Mucosa of rectum (tissue), 2 donors: ENCODE measurements at regions not wholly inside any gene's neighbourhood (a gene's known extent, or its start where the extent isn't known, plus 50 kb on each side); places are given as distances from the start of the nearest gene placed in this dataset.

Source experiments
- H3K27ac ChIP-seq, 2 donors: one replicate each; pipeline ENCODE4 v1.7.0; 2013; ENCODE audit warnings: inconsistent platforms in 2 of 2, low read depth in 2 of 2, low read length in 2 of 2
- H3K27me3 ChIP-seq, 2 donors: one replicate each; pipeline ENCODE4 v1.7.0; 2013; ENCODE audit warnings: low read length in 2 of 2; ENCODE audit not compliant: control insufficient read depth in 2 of 2, insufficient read depth in 2 of 2
- H3K36me3 ChIP-seq, 2 donors: one replicate each; pipeline ENCODE4 v1.7.0; 2013; ENCODE audit warnings: low read length in 2 of 2; ENCODE audit not compliant: control insufficient read depth in 2 of 2, insufficient read depth in 2 of 2
- H3K4me1 ChIP-seq, 2 donors: one replicate each; pipeline ENCODE4 v1.7.0; 2013; ENCODE audit warnings: low read length in 2 of 2, mild to moderate bottlenecking in 1 of 2; ENCODE audit not compliant: control insufficient read depth in 2 of 2, insufficient read depth in 2 of 2
- H3K4me3 ChIP-seq, 2 donors: one replicate each; pipeline ENCODE4 v1.7.0; 2013; ENCODE audit warnings: low read length in 2 of 2
- H3K9ac ChIP-seq, 2 donors: one replicate each; pipeline ENCODE4 v1.7.0; 2013; ENCODE audit warnings: low read length in 2 of 2, low read depth in 1 of 2, mild to moderate bottlenecking in 1 of 2
- H3K9me3 ChIP-seq, 2 donors: one replicate each; pipeline ENCODE4 v1.7.0; 2013; ENCODE audit warnings: low read length in 2 of 2; ENCODE audit not compliant: control insufficient read depth in 2 of 2
- donor health status: healthy.
- donor health status: Normal muscosa, but diverticular disease.

GRCh38 chr11:29131055-29131454 is 885.8 kb downstream of the KCNA4 start:
- H3K27ac ChIP-seq = no peak overlapping the region
- no peaks in the 10 kb centered on the region for H3K4me1 ChIP-seq
- H3K27me3 ChIP-seq = no peaks in the 10 kb centered on the region
- H3K9me3 ChIP-seq = no peaks in the 10 kb centered on the region
- H3K9ac ChIP-seq = no peak overlapping the region
- no peak overlapping the region for H3K4me3 ChIP-seq
- no peaks in the 10 kb centered on the region for H3K36me3 ChIP-seq

DNA sequence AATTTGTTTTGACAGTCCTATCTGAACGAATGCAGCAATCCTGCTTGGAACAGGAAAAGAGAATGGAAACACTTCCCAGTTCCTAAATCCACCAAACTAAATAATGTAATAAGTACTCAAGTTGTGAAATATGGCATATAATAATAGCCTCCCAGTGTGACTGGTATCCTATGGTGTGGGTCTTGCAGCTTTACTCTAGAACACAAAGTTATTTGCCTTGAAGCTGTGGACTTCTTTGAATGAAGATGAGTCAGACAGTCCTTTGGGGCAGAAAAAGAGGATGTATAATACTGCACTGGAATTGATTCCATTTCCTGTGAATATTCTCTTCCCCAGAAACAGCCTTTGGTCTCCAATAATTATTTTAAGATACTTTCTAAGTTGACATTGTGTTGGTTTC is 887.0 kb downstream of the KCNA4 start:
- no peak overlapping the region for H3K4me3 ChIP-seq
- no peaks in the 10 kb centered on the region for H3K4me1 ChIP-seq
- H3K27me3 ChIP-seq = no peaks in the 10 kb centered on the region
- H3K27ac ChIP-seq = no peak overlapping the region
- H3K9me3 ChIP-seq = no peaks in the 10 kb centered on the region
- no peak overlapping the region for H3K9ac ChIP-seq
- no peaks in the 10 kb centered on the region for H3K36me3 ChIP-seq

- Histone ChIP-seq H3K4me1 (no peaks in the 10 kb centered on the region), H3K4me3 (no peak overlapping the region), H3K9me3 (no peaks in the 10 kb centered on the region), H3K27ac (no peak overlapping the region), H3K9ac (no peak overlapping the region), H3K36me3 (no peaks in the 10 kb centered on the region), H3K27me3 (no peaks in the 10 kb centered on the region)
Measured at GRCh38 chr11:29127461-29127860, 889.4 kb downstream of the KCNA4 start.

- H3K4me3 ChIP-seq = no peak overlapping the region
- H3K27me3 ChIP-seq = no peaks in the 10 kb centered on the region
- H3K27ac ChIP-seq = no peak overlapping the region
- no peaks in the 10 kb centered on the region for H3K36me3 ChIP-seq
- no peaks in the 10 kb centered on the region for H3K9me3 ChIP-seq
- H3K4me1 ChIP-seq = no peaks in the 10 kb centered on the region
- H3K9ac ChIP-seq = no peak overlapping the region
Measured at GRCh38 chr11:29125606-29126005, 891.2 kb downstream of the KCNA4 start.

DNA sequence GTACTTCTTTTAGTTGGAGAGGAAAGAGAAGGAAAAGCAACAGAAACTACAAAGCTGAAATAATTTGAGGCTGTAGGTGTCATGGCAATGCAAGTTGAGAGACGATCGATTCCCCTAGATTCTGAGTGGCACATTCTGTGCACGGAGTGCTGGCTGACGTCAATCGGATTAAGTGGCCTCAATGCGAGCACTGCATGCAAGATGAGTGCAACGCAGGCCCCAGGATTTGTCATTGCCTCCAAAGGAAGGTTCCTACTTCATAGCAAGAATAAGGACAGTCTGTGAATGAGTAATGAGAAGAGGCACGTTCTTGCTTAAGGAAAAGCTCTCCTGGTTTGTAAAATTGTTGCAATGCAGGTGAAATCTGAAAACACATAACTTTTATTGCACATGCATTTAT is 892.4 kb downstream of the KCNA4 start:
- Histone ChIP-seq H3K4me1 (peaks cover 5 to 6% of the 10 kb centered on the region in 2 donors), H3K27me3 (no peaks in the 10 kb centered on the region), H3K9me3 (no peaks in the 10 kb centered on the region), H3K36me3 (no peaks in the 10 kb centered on the region), H3K4me3 (no peak overlapping the region), H3K9ac (no peak overlapping the region), H3K27ac (no peak overlapping the region)

DNA sequence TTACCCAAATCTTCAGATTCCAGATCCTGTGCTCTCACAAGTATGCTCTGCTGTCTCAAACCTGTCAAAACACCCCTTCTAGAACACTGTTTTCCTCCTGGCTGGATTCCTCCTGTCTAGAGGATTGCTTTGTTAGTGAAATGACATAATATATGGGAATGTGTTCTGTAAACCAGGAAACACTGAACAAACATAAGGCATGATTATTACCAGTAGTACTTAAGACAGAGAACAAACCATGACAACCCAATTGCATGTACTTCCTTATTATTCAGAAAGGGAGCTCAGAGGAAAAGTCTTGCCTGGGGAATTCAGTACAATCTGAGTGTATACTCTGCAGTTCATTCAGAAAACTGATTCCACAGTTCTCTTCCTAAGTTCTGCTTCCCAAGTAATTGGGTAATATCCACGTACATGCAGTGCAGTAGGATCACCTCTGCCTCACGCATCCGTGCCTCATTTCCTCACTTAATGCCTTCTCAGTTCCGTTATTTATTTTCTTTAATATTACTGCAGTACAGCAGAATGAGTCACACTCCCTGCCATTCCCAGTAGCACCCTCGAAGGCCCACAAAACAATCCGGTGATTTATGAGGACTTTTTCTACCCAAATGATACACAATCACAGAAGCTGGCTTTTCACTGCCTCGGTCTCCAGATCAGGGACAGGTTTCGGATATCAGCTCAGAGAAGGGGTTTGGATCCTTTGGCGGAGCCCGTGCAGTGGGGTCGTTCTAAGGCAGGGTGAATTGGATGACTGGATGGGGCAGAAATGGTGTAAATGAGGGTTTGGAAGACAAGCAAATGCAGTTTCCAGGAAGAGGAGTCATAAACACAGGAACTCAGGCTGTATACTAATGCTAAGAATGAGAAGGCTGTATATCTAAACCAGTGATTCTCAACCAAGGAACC is 896.9 kb downstream of the KCNA4 start:
- H3K4me3 ChIP-seq = peak overlapping the region; percentile 40 to 45
- H3K9ac ChIP-seq = no peak overlapping the region
- no peaks in the 10 kb centered on the region for H3K9me3 ChIP-seq
- H3K4me1 ChIP-seq = peaks cover 5 to 6% of the 10 kb centered on the region in 2 donors
- no peaks in the 10 kb centered on the region for H3K36me3 ChIP-seq
- H3K27me3 ChIP-seq = no peaks in the 10 kb centered on the region
- H3K27ac ChIP-seq = peak overlapping the region in 1 of 2 donors; percentile 44

DNA sequence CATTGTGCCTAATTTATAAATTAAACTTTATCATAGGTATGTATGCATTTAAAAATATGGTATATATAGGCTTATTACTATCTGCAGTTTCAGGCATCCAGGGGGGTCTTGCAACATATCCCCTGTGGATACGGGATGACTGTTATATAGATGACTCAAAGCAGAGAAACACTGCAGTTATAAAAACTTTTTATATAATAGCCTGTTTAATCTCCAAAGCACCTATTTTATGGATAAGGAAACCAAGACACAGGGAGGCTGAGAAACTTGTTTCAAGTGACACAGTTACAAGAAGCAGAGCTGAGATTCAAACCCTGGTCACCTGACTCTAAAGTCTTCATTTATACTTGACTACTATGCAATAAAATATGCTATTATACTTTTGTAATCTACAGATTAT is 897.7 kb downstream of the KCNA4 start:
- Histone ChIP-seq H3K27ac (no peak overlapping the region), H3K4me3 (no peak overlapping the region), H3K27me3 (no peaks in the 10 kb centered on the region), H3K9me3 (no peaks in the 10 kb centered on the region), H3K4me1 (peaks cover 5 to 6% of the 10 kb centered on the region in 2 donors), H3K36me3 (no peaks in the 10 kb centered on the region), H3K9ac (no peak overlapping the region)

DNA sequence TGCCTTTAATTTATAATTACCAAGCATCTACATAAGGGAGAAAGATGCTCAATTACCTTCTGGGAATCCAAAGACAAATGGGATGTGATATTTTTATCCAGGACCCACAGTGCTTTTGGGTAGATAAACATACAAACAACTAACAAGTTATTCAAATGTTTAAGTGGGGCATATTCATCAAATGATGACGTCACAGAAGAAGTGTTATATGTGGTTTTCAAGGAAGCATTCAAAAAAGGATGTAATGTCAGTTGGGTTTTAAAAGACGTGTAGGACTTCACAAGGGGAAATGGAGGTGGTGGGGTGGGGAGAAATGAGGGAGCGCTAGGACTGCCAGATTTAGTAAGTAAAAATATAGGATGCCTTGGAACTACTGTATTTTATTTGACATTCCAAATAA is 915.9 kb downstream of the KCNA4 start:
- no peak overlapping the region for H3K9ac ChIP-seq
- H3K36me3 ChIP-seq = no peaks in the 10 kb centered on the region
- H3K27me3 ChIP-seq = no peaks in the 10 kb centered on the region
- no peaks in the 10 kb centered on the region for H3K4me1 ChIP-seq
- H3K4me3 ChIP-seq = no peak overlapping the region
- H3K9me3 ChIP-seq = no peaks in the 10 kb centered on the region
- H3K27ac ChIP-seq = no peak overlapping the region

DNA sequence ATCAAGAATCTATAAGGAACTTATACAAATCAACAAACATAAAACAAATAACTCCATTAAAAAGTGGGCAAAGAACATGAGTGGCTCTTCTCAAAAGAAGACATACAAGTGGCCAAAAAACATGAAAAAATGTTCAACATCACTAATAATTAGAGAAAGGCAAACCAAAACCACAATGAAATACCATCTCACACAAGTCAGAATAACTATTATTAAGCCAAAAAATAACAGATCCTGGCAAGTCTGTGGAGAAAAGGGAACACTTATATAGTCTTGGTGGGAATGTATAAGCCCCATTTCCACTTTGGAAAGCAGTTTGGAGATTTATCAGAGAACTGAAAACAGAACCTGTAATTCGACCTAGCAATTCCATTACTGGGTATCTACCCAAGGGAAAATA is 921.0 kb downstream of the KCNA4 start:
- H3K9me3 ChIP-seq = no peaks in the 10 kb centered on the region

GRCh38 chr11:29093416-29094120 is 923.3 kb downstream of the KCNA4 start:
- Histone ChIP-seq H3K4me1 (no peaks in the 10 kb centered on the region), H3K4me3 (no peak overlapping the region), H3K27ac (no peak overlapping the region)

More for the DNA sequence above, 921.0 kb downstream of the KCNA4 start:
- no peak overlapping the region for H3K4me3 ChIP-seq
- no peaks in the 10 kb centered on the region for H3K36me3 ChIP-seq
- H3K27ac ChIP-seq = no peak overlapping the region
- H3K9ac ChIP-seq = no peak overlapping the region
- no peaks in the 10 kb centered on the region for H3K27me3 ChIP-seq
- H3K4me1 ChIP-seq = no peaks in the 10 kb centered on the region

More at GRCh38 chr11:29093416-29094120, 923.3 kb downstream of the KCNA4 start:
- no peaks in the 10 kb centered on the region for H3K27me3 ChIP-seq
- no peak overlapping the region for H3K9ac ChIP-seq
- no peaks in the 10 kb centered on the region for H3K36me3 ChIP-seq
- no peaks in the 10 kb centered on the region for H3K9me3 ChIP-seq
